Astrocyte of the spinal cord (primary cell): ENCODE measurements at regions not wholly inside any gene's neighbourhood (a gene's known extent, or its start where the extent isn't known, plus 50 kb on each side); places are given as distances from the start of the nearest gene placed in this dataset.

Experiments
- DNase-seq: peaks from one replicate; pipeline ENCODE4 v3.0.0; 2011; ENCODE audit warnings: low read depth, low spot score
- H3K4me3 ChIP-seq: 2 replicates; pipeline ENCODE4 v1.5.1; 2011; ENCODE audit warnings: low read depth, mild to moderate bottlenecking, low read length, moderate library complexity
- in situ Hi-C: cut with HindIII; loops from 2 replicates; pipeline ENCODE4 v1.10.0; 2017; ENCODE audit warnings: low sequenced_read_pairs
- TF ChIP-seq, protein P1 (sequence below): IDR thresholded peaks from 2 replicates; pipeline ENCODE4 v1.5.1; 2012; ENCODE audit warnings: low read depth, mild to moderate bottlenecking, low read length, inconsistent platforms

DNA sequence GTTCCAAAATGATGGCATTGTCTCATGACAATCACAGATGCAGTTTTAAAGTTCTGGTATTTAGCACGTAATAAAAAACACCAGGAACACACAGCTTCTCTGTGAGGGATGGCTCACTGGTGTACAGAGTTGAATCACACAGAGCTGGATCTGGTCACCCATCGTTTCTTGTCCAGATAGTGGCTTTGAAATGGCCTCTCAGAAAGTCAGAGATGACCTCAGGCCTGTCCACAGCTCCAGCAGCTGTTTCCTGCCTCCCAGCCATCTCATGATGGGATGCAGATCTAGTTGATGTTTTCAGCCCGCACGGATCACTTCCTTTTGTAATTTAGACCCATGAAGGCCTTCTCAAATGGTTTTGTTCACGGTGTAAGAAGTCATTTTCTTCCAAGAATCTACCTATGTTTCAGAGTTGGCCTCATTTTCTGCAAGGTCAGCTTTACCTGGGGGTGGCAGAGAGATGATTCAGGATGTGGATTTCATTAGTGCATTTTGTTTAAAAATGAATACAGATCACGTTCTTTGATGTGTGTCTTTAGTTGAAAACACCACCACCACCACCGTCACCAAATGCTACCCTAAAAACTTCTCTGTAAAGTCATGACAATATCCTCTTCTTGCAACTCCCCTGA lies 166.2 kb downstream of the SNX10 start:
- no peak overlapping the region for H3K4me3 ChIP-seq
- DNase-seq, result no peak
- in situ Hi-C loops, result no loop called here
- TF ChIP-seq, protein P1, sequence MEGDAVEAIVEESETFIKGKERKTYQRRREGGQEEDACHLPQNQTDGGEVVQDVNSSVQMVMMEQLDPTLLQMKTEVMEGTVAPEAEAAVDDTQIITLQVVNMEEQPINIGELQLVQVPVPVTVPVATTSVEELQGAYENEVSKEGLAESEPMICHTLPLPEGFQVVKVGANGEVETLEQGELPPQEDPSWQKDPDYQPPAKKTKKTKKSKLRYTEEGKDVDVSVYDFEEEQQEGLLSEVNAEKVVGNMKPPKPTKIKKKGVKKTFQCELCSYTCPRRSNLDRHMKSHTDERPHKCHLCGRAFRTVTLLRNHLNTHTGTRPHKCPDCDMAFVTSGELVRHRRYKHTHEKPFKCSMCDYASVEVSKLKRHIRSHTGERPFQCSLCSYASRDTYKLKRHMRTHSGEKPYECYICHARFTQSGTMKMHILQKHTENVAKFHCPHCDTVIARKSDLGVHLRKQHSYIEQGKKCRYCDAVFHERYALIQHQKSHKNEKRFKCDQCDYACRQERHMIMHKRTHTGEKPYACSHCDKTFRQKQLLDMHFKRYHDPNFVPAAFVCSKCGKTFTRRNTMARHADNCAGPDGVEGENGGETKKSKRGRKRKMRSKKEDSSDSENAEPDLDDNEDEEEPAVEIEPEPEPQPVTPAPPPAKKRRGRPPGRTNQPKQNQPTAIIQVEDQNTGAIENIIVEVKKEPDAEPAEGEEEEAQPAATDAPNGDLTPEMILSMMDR, result no peak

DNA sequence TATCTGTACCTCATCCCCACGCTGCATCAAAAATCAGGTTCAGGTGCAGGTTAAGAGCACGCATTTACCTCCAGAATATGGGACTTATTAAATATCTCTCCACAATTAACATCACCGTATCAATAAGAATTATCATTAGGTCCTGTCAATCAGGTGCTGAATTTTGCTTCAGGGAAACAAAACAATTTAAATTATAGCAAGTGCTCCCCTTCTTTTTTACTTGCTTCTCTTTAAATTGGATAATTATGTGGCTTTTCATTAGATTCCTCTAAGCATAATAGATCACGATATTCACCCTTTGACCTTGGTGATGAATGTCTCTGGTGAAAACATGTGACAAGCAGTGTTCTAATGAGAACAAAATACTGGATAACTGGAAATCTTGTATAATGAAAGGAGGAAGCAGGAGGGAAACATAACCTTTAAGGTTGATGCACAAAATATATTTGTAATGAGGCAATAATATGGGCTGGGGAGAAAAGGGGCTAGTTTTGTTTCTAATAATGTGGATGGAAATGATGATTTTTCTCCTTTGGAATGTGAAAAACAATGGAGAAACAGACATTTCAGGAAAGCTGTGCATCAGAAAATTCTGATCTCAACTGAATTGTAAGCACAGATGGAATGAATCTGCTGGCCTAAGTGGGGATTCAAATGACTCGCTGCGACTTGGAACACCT lies 166.9 kb downstream of the SNX10 start:
- no peak for DNase-seq
- TF ChIP-seq, protein P1, result no peak
- in situ Hi-C loops, result no loop called here
- no peak overlapping the region for H3K4me3 ChIP-seq

DNA sequence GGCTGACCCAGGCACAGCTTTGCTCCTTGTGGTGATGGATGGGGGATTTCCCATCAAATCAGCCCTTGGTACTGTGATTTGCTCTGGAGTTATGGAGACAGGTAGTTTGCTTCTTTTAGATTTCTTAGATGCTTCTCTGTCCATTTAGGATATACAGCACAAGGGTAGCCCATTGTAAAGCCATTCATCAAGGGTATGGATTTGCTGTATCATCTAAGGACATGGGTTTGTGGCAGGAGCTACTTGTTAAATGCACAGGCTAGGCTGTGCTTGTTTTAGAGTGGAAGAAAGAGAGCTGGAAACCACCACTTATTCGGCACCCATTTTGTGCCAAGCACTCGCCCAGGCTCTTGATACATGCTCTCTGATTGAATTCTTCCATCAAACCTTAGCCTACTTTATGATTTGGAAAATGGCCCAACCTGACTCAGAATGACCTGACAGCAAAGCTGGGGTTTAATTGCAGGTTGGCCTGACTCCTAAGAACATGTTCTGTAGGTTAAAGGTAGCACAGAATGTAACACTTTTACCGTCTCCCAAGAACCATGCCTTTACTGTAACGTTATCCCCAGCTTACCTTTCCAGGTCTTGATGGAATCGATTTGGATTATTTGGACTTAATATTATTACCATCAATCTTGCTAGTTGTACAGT lies 168.0 kb downstream of the SNX10 start:
- in situ Hi-C loops, result no loop called here
- no peak overlapping the region for H3K4me3 ChIP-seq
- TF ChIP-seq, protein P1, result no peak
- DNase-seq, result no peak

DNA sequence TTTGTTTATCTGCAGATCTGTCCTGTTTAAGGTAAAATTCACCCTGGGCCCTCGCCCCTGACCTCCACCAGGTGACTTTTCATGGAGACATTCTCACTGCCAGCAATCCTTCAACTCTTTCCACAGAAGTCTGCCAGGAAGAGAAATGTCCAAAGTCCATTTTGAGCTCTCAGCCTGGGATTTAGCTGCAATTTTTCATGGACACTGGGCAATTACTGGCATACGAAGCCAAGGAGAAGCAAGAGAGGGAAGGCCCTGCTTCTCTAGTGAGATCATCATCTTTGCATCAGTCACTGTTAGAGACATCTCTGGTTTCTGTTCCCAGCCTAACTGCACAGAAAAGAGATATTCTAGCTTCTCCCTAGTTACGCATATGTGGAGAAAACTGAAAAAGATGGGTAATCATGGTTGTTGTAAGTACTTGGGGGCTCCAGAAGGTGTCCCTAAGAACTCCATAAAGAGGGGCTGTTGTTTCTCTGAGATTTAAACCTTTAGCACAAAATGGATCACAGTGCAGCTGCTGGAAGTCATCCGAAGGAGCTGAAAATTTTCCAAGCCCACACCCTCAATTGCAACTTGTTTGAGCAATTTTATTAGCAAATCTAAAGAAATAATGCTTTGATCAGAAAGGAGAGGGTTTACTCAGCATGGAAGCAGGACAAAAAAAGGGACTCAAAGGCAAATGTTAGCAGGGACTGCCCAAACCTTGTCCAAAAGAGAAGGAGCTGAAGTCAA lies 168.9 kb downstream of the SNX10 start:
- in situ Hi-C loops, result no loop called here
- TF ChIP-seq, protein P1, result no peak
- H3K4me3 ChIP-seq, result no peak overlapping the region
- no peak for DNase-seq

DNA sequence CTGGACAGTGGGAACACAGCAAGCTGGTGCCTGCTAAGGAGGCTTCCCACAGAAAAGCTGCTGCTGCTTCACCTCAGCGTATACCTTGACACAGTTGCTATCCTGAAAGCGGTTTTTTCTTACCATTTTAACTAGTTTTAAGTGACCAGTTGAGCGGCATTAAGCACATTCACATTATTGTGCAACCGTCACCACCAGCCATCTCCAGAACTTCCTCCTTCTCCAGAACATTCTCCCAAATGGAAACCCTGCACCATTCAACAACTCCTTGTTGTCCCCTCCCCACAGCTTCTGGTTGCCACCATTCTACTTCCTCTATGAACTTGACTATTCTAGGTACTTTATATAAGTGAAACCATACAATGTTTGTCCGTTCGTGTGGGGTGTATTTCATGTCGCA lies 169.9 kb downstream of the SNX10 start:
- no peak for DNase-seq
- in situ Hi-C loops, result no loop called here
- TF ChIP-seq, protein P1, result no peak
- H3K4me3 ChIP-seq, result no peak overlapping the region

DNA sequence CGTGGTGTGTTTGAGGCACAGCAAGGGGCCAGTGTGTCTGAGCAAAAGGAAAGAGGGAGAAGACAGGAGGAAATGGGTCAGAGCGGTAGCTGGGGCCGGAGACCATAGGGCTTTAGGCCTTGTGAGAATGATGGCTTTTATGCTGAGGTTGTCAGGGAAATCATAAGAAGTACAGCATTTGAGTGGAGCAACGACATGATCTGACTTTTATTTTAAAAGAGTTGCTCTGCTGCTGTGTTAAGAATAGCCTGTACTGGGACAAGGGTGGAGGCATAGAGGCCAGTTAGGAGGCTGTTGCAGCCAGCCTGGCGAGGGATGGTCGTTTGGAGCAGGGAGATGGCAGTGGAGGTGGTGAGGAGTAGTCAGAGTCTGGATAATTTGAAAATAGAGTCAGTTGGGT lies 174.3 kb downstream of the SNX10 start:
- TF ChIP-seq, protein P1, result no peak
- DNase-seq, result no peak
- H3K4me3 ChIP-seq, result no peak overlapping the region
- in situ Hi-C loops, result no loop called here
